ENCODE measurements at regions not wholly inside any gene's neighbourhood (a gene's known extent, or its start where the extent isn't known, plus 50 kb on each side); places are given as distances from the start of the nearest gene placed in this dataset.

DNA sequence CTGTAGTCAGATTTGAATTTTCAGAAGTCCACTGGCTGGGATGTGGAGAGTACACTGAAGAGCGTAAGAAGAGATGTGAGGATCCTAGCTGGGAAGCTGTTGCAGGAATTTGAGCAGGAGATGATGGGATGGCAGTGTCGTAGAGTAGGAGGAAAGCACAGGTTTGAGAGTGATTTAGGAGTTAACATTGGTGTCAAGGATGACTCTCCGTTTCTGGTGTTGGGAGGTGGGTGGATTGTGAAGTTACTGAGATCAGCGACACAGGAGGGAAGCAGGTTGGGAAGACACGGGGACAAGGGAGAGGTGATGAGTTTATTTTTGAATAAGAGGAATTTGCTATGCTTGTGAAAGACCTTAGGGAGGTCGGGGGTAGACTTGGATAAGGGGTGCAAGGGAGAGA is 434.2 kb upstream of the TPM1 start:
- no peak overlapping the region for H3K4me3 ChIP-seq (ENCODE audit: low read depth, low read length)
- no peak for TF ChIP-seq CTCF (IDR thresholded peaks at IDR 0.05; ENCODE audit: insufficient read depth, low read depth, low read length, missing control alignments)
- no peak for DNase-seq (ENCODE audit: low read depth)

DNA sequence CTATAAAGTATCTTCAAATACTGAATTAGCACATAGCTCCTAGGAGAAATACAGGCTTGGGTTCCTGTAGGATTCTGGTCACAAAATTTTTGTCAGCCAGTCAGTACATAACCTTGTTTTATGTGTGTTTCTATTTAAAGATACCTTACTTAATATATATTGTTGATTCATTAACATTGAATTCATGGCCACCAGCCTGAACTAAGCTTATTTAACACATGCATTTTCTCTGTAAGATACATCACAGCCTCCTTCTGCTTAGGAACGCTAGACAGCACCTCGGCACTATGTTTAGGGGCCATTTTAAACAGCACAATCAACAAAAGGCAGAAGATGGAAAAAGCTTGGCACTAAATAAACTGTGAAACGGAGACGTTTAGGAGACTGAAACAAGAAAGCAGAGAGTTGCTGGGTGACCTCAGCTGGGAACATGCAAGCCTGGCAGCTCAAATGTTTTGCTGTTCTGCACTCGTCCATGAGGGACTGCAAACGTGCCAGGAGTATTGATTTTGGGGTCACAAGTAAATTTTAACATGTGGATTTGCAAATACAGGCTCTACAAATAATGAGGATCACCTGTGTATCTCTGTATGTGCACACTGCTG is 432.2 kb upstream of the TPM1 start:
- no peak for TF ChIP-seq CTCF (IDR thresholded peaks at IDR 0.05; ENCODE audit: insufficient read depth, low read depth, low read length, missing control alignments)

GRCh38 chr15:62611002-62611401 is 431.5 kb upstream of the TPM1 start:
- TF ChIP-seq CTCF (IDR thresholded peaks at IDR 0.05; ENCODE audit: insufficient read depth, low read depth, low read length, missing control alignments): no peak
- no peak for DNase-seq (ENCODE audit: low read depth)
- no peak overlapping the region for H3K4me3 ChIP-seq (ENCODE audit: low read depth, low read length)

More for the DNA sequence above, 432.2 kb upstream of the TPM1 start:
- DNase-seq (ENCODE audit: low read depth): no peak
- H3K4me3 ChIP-seq (ENCODE audit: low read depth, low read length): no peak overlapping the region

DNA sequence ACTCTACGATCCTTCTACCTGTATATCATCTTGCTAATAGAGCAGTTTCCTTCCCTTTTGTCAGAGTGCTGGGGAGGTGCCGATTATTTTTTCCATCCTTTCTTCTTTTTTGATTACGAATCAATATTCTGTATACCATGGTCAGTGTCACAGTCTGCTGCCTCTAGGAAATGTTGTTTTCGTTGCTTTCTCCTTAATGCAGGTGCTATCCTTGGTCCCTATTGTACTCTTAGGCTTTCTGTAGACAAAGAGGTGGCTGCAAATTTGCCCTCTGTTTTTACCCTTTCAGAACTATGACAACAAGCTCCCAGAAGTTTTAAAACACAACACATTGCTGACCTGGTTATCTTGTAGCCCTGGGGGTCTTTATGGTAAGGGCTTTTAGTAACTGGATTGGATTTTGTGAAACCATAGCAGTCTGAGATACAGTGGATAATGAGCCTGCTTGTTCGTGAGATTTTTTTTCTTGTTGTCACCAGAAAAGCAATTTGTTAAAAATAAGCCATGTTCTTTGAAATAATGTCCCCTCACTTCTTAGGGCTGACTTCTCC is 430.3 kb upstream of the TPM1 start:
- H3K4me3 ChIP-seq (ENCODE audit: low read depth, low read length): no peak overlapping the region
- no peak for TF ChIP-seq CTCF (IDR thresholded peaks at IDR 0.05; ENCODE audit: insufficient read depth, low read depth, low read length, missing control alignments)
- no peak for DNase-seq (ENCODE audit: low read depth)

DNA sequence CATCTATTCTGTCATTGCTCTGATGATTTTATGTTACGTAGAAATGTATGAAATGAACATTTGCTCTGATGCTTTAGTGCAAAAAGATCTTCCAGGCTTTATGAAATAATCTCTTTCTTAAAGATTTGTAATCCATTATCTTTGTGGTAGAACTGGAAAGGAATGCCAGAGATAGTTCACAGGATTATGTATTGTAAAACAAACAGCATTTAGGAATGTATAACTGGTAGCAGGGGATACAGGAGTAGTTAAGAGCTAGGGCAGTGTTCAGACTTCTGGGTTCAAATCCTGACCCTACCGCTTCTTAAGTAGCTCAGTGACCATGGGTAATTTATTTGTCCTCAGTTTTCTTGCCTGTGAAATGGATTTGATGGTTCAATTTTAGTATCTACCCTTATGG is 429.8 kb upstream of the TPM1 start:
- TF ChIP-seq CTCF (IDR thresholded peaks at IDR 0.05; ENCODE audit: insufficient read depth, low read depth, low read length, missing control alignments): no peak
- H3K4me3 ChIP-seq (ENCODE audit: low read depth, low read length): no peak overlapping the region
- no peak for DNase-seq (ENCODE audit: low read depth)

DNA sequence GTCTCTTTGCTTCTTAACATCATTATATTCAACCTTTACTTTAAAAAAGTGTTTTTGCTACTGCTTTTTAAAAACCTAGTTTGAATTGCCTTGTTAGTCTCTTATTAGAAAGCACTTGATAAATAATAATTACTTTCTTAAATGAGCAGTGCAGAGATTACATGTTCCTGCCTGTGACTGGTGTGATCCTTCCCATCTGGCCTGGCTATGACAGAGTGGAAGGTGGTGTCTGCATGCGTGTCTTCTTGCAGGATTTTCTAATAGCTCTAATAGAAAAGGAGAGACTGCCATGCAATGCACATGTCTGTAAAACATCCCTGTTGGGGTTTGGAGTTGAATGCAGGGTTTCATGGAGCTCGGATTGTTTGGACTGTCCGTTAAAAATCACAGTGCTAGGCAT is 425.8 kb upstream of the TPM1 start:
- no peak for TF ChIP-seq CTCF (IDR thresholded peaks at IDR 0.05; ENCODE audit: insufficient read depth, low read depth, low read length, missing control alignments)
- H3K4me3 ChIP-seq (ENCODE audit: low read depth, low read length): no peak overlapping the region
- DNase-seq (ENCODE audit: low read depth): no peak

DNA sequence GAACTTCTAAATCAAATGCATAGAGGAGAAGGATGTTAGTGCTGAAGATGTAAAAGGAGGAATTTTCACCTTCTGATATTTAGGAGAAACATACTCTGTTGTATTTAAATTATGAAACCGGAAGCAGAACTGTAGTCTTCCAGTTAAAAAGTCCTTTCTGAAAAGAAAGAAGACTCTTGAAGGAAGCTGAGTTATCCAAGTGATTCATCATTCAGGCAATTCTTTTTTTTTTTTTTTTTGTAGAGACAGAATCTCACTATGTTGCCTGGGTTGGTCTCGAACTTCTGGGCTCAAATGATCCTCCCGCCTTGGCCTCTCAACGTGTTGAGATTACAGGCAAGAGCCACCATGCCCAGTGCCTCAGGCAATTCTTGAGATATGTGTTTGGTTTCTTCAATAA is 424.8 kb upstream of the TPM1 start:
- no peak overlapping the region for H3K4me3 ChIP-seq (ENCODE audit: low read depth, low read length)
- no peak for DNase-seq (ENCODE audit: low read depth)
- no peak for TF ChIP-seq CTCF (IDR thresholded peaks at IDR 0.05; ENCODE audit: insufficient read depth, low read depth, low read length, missing control alignments)
